Endothelial cell of umbilical vein (primary cell): ENCODE measurements at regions not wholly inside any gene's neighbourhood (a gene's known extent, or its start where the extent isn't known, plus 50 kb on each side); places are given as distances from the start of the nearest gene placed in this dataset.

ENCODE experiments used
- BruUV-seq: library from RNA; stranded (reverse); fragments of 400-500 nt; replicated peaks from 2 replicates; lab custom pipeline; 2021; lab: Mats Ljungman, UMichigan
- CTCF ChIA-PET: fragments of 300-600, 350-600 bp; sonication (Branson Sonifier 250); formaldehyde crosslinking; loops from one replicate; lab custom pipeline; 2021; ENCODE audit warnings: antibody characterized with exemption, inconsistent platforms; lab: Charles Lee
- POLR2A ChIA-PET: fragments of 300-600, 350-600 bp; sonication (Branson Sonifier 250); formaldehyde crosslinking; loops from one replicate; lab custom pipeline; 2021; ENCODE audit warnings: antibody characterized with exemption, inconsistent platforms; lab: Charles Lee
- DNase-seq: peaks from one replicate; pipeline ENCODE4 v3.0.0-alpha.2; 2011; ENCODE audit warnings: low read depth, low spot score
- FAIRE-seq: peaks from 2 replicates; lab custom pipeline; 2011; peaks lifted over from hg19 to GRCh38; lab: Jason Lieb, UNC
- H2AFZ ChIP-seq: 2 replicates; pipeline ENCODE4 v1.6.0; 2012; ENCODE audit warnings: low read depth, low read length, control low read depth, inconsistent platforms
- H3K27ac ChIP-seq: 2 replicates; pipeline ENCODE4 v1.5.1; 2011; ENCODE audit warnings: low read depth, mild to moderate bottlenecking, control low read depth, low read length, moderate library complexity; ENCODE audit not compliant: insufficient read depth
- H3K27me3 ChIP-seq, 2 experiments: 2 replicates each; pipeline versions ENCODE4 v1.6.0 to v1.6.1; 2011; ENCODE audit warnings: low read length in 2 of 2, mixed read lengths in 1 of 2; ENCODE audit not compliant: control insufficient read depth in 2 of 2, insufficient read depth in 2 of 2
- H3K36me3 ChIP-seq, 2 experiments: 2 replicates in 1 of 2; 3 replicates in 1 of 2; pipeline ENCODE4 v1.5.1; 2011; ENCODE audit warnings: low read length in 2 of 2, mild to moderate bottlenecking in 1 of 2, moderate library complexity in 1 of 2; ENCODE audit not compliant: control insufficient read depth in 2 of 2, insufficient read depth in 2 of 2; ENCODE audit errors: extremely low read depth in 1 of 2
- H3K4me1 ChIP-seq: 3 replicates; pipeline ENCODE4 v1.5.1; 2011; ENCODE audit warnings: mild to moderate bottlenecking, low read length; ENCODE audit not compliant: control insufficient read depth, insufficient read depth; ENCODE audit errors: extremely low read depth
- H3K4me2 ChIP-seq: 2 replicates; pipeline ENCODE4 v1.6.1; 2011; ENCODE audit warnings: low read length, control low read depth, mixed read lengths; ENCODE audit not compliant: insufficient read depth
- H3K4me3 ChIP-seq, 3 experiments: fragments of 200-600 bp in 1 of 3; sonication (generic), shearing (Covaris generic) in 1 of 3; replicated peaks in 1 of 3; 2 replicates each; pipeline ENCODE4 v1.5.1; 2011 to 2016; ENCODE audit warnings: control low read depth in 3 of 3, low read length in 3 of 3, mild to moderate bottlenecking in 2 of 3, inconsistent platforms in 1 of 3, low read depth in 1 of 3, moderate library complexity in 1 of 3; ENCODE audit not compliant: insufficient read depth in 1 of 3
- H3K79me2 ChIP-seq: 2 replicates; pipeline ENCODE4 v1.6.0; 2012; ENCODE audit warnings: low read length, inconsistent platforms; ENCODE audit not compliant: control insufficient read depth, insufficient read depth
- H3K9ac ChIP-seq: replicated peaks from 2 replicates; pipeline ENCODE3; 2011; ENCODE audit warnings: low read length, control low read depth; ENCODE audit not compliant: insufficient read depth; ENCODE audit errors: extremely low read depth
- H3K9me1 ChIP-seq: replicated peaks from 3 replicates; pipeline ENCODE4 v1.6.0; 2011; ENCODE audit warnings: mild to moderate bottlenecking, low read length; ENCODE audit not compliant: control insufficient read depth, insufficient read depth; ENCODE audit errors: extremely low read depth
- H3K9me3 ChIP-seq: replicated peaks from 2 replicates; pipeline ENCODE4 v1.5.1; 2012; ENCODE audit warnings: low read length, inconsistent platforms; ENCODE audit not compliant: control insufficient read depth, insufficient read depth
- H4K20me1 ChIP-seq: replicated peaks from 2 replicates; pipeline ENCODE3; 2011; ENCODE audit warnings: mild to moderate bottlenecking, low read length; ENCODE audit not compliant: control insufficient read depth, insufficient read depth; ENCODE audit errors: extremely low read depth
- CTCF ChIP-seq, 2 donors: IDR thresholded peaks; 1 replicate in 1 of 2; 2 replicates in 1 of 2; pipeline ENCODE4 v1.5.1; 2011; ENCODE audit warnings: low read length in 2 of 2, mild to moderate bottlenecking in 2 of 2, moderate library complexity in 2 of 2, control low read depth in 1 of 2, inconsistent platforms in 1 of 2, low read depth in 1 of 2; ENCODE audit not compliant: insufficient read depth in 1 of 2; ENCODE audit errors: extremely low read depth in 1 of 2
- EZH2 ChIP-seq: IDR thresholded peaks from 2 replicates; pipeline ENCODE4 v1.6.1; 2012; ENCODE audit warnings: borderline replicate concordance, low read depth, mild to moderate bottlenecking, moderate library complexity, low read length, inconsistent platforms; ENCODE audit not compliant: severe bottlenecking
- FOS ChIP-seq: IDR thresholded peaks from 2 replicates; pipeline ENCODE4 v1.6.1; 2011; ENCODE audit warnings: mild to moderate bottlenecking, low read length, moderate library complexity, borderline replicate concordance; ENCODE audit not compliant: insufficient read depth
- GATA2 ChIP-seq: IDR thresholded peaks from 2 replicates; pipeline ENCODE4 v1.7.0; 2011; ENCODE audit warnings: low read depth, mild to moderate bottlenecking, moderate library complexity, mixed read lengths, low read length; ENCODE audit not compliant: insufficient read length, insufficient read depth
- JUN ChIP-seq: IDR thresholded peaks from 2 replicates; pipeline ENCODE4 v1.6.1; 2011; ENCODE audit warnings: borderline replicate concordance, low read depth; ENCODE audit not compliant: insufficient read length, insufficient read depth
- MAX ChIP-seq: IDR thresholded peaks from 2 replicates; pipeline ENCODE4 v1.6.1; 2011; ENCODE audit not compliant: insufficient read depth, insufficient read length
- MYC ChIP-seq: IDR thresholded peaks from one replicate; pipeline ENCODE4 v1.6.1; 2011; ENCODE audit warnings: mild to moderate bottlenecking, low read depth, low read length
- POLR2A ChIP-seq: IDR thresholded peaks from 2 replicates; pipeline ENCODE4 v1.6.1; 2012; ENCODE audit warnings: low read depth, mild to moderate bottlenecking, control low read depth, low read length
- POLR2AphosphoS5 ChIP-seq: IDR thresholded peaks from 2 replicates; pipeline ENCODE4 v1.6.1; 2012; ENCODE audit warnings: low read depth, mild to moderate bottlenecking, control low read depth, low read length, moderate library complexity; ENCODE audit not compliant: insufficient read depth
- dilution Hi-C: fragments of 300-500 bp; cut with MboI; formaldehyde crosslinking; loops from one replicate; pipeline ENCODE4 v1.15.0; 2019; ENCODE audit warnings: low sequenced_read_pairs; ENCODE audit not compliant: extremely low pct_ligation_motif_present
- intact Hi-C: fragments of 100-400 bp; cut with micrococcal nuclease; formaldehyde crosslinking; loops from one replicate; pipeline ENCODE4 v1.10.0; 2022

- H3K36me3 ChIP-seq: no peaks in the 10 kb centered on the region
- no peaks in the 10 kb centered on the region for H4K20me1 ChIP-seq
- no peaks in the 10 kb centered on the region for H3K79me2 ChIP-seq
- H3K27me3 ChIP-seq: no peaks in the 10 kb centered on the region
- no TSS peak for BruUV-seq
- FAIRE-seq (no peak), DNase-seq (no peak)
- intact Hi-C loops (no loop called here), dilution Hi-C loops (no loop called here)
- H3K4me1 ChIP-seq: no peaks in the 10 kb centered on the region
- no peak for TF ChIP-seq FOS
- no peak for TF ChIP-seq GATA2
- H3K4me2 ChIP-seq: no peak overlapping the region
- H3K9me3 ChIP-seq: no peaks in the 10 kb centered on the region
- ChIA-PET POLR2A (no interaction called here), CTCF (no interaction called here)
- no peaks in the 10 kb centered on the region for H3K9me1 ChIP-seq
- H3K9ac ChIP-seq: no peak overlapping the region
- no peak overlapping the region for H3K27ac ChIP-seq
- H2AFZ ChIP-seq: no peak overlapping the region
- no peak overlapping the region for H3K4me3 ChIP-seq
Observed at GRCh38 chr1:5658340-5659316, 333.6 kb downstream of the NPHP4 start.

GRCh38 chr1:5651964-5652821 lies 340.0 kb downstream of the NPHP4 start:
- POLR2A ChIA-PET: no interaction called here
- Histone ChIP-seq H3K27ac (no peak overlapping the region), H3K9ac (no peak overlapping the region), H3K4me3 (no peak overlapping the region), H3K27me3 (no peaks in the 10 kb centered on the region), H4K20me1 (no peaks in the 10 kb centered on the region), H3K9me3 (no peaks in the 10 kb centered on the region), H3K9me1 (no peaks in the 10 kb centered on the region), H2AFZ (no peak overlapping the region), H3K79me2 (no peaks in the 10 kb centered on the region), H3K36me3 (no peaks in the 10 kb centered on the region), H3K4me1 (no peaks in the 10 kb centered on the region), H3K4me2 (no peak overlapping the region)
- no TSS peak for BruUV-seq
- CTCF ChIA-PET: no interaction called here
- intact Hi-C loops (no loop called here), dilution Hi-C loops (no loop called here)
- DNase-seq (no peak), FAIRE-seq (no peak)
- TF ChIP-seq CTCF (IDR thresholded peaks at IDR 0.05; ENCODE audit: extremely low read depth in 1 of 2, insufficient read depth in 1 of 2, low read depth in 1 of 2, low read length in 2 of 2): no peak
- TF ChIP-seq MYC: no peak
- TF ChIP-seq FOS: no peak
- no peak for TF ChIP-seq MAX
- no peak for TF ChIP-seq EZH2
- TF ChIP-seq GATA2: no peak
- no peak for TF ChIP-seq JUN
- TF ChIP-seq POLR2A: no peak
- TF ChIP-seq POLR2AphosphoS5: no peak
